Calu3 (cell line): ENCODE measurements at regions not wholly inside any gene's neighbourhood (a gene's known extent, or its start where the extent isn't known, plus 50 kb on each side); places are given as distances from the start of the nearest gene placed in this dataset.

Experiments used
- BruUV-seq: library from RNA; stranded (reverse); fragments of 400-500 nt; replicated peaks from 2 replicates; lab custom pipeline; 2021; lab: Mats Ljungman, UMichigan
- CTCF ChIA-PET: fragments of 300-600 bp; sonication (Branson Sonifier 250); formaldehyde crosslinking; loops from one replicate; lab custom pipeline; 2022; ENCODE audit warnings: antibody characterized with exemption; lab: Charles Lee
- DNase-seq: peaks from one replicate; pipeline ENCODE4 v3.0.0; 2022
- H3K27ac Mint-ChIP-seq: one replicate; pipeline ENCODE4 v1.8.0; 2022; ENCODE audit warnings: mixed read lengths; ENCODE audit not compliant: unreplicated experiment
- H3K27me3 Mint-ChIP-seq: one replicate; pipeline ENCODE4 v1.8.0; 2022; ENCODE audit warnings: mixed read lengths; ENCODE audit not compliant: unreplicated experiment
- H3K36me3 Mint-ChIP-seq: one replicate; pipeline ENCODE4 v1.8.0; 2022; ENCODE audit warnings: mild to moderate bottlenecking, moderate library complexity, mixed read lengths; ENCODE audit not compliant: insufficient read depth, unreplicated experiment
- H3K4me1 Mint-ChIP-seq: one replicate; pipeline ENCODE4 v1.8.0; 2022; ENCODE audit warnings: mild to moderate bottlenecking, low read depth, mixed read lengths; ENCODE audit not compliant: unreplicated experiment
- H3K4me3 Mint-ChIP-seq: one replicate; pipeline ENCODE4 v1.8.0; 2022; ENCODE audit warnings: mild to moderate bottlenecking, low read depth, moderate library complexity, mixed read lengths; ENCODE audit not compliant: unreplicated experiment
- H3K9me3 Mint-ChIP-seq: one replicate; pipeline ENCODE4 v1.8.0; 2022; ENCODE audit warnings: low read depth, mixed read lengths; ENCODE audit not compliant: unreplicated experiment
- intact Hi-C: fragments of 100-400 bp; cut with micrococcal nuclease; formaldehyde crosslinking; loops from one replicate; pipeline ENCODE4 v1.10.0; 2022; ENCODE audit not compliant: unreplicated experiment
- TF ChIP-seq, protein P1 (sequence below): fragments of 200-600 bp; IDR thresholded peaks from one replicate; pipeline ENCODE4 v1.8.0; 2022; ENCODE audit warnings: antibody characterized with exemption; ENCODE audit not compliant: unreplicated experiment

DNA sequence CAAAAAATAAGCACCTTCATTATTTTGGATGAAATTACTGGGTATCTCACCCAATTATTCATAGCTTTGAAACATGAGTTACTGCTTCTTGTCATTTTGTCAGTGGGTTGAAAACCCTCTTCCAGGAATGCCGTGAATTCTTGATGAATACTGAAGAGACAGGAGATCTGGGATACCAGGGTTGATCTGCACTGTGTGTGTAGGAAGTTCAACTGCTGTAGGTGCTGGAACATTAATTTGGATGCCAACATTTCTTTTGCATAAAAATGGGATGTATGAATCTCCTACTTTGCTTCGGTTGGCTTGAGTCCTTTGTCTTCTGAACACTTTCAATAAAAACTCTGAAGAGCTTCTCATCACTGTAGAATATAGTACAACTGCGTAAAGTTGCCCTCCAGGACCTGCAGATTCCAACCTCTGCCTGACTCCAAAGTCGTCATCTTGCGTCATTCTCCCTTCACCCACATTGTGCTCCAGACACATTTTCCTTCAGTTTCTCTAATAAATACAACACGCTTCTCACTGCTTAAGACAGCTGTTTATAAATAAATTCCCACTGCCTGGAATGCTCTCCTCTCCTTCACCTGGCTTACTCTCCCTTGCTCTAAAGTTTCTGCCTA is 312.7 kb upstream of the TGFBR2 start:
- no TSS peak for BruUV-seq
- Mint-ChIP-seq H3K27me3 (no peaks in the 10 kb centered on the region), H3K4me3 (no peak overlapping the region), H3K9me3 (peaks cover 3% of the 10 kb centered on the region), H3K27ac (no peak overlapping the region), H3K4me1 (peaks cover 32% of the 10 kb centered on the region), H3K36me3 (no peaks in the 10 kb centered on the region)
- no peak for DNase-seq
- CTCF ChIA-PET = no interaction called here
- intact Hi-C loops = no loop called here
- TF ChIP-seq, protein P1, sequence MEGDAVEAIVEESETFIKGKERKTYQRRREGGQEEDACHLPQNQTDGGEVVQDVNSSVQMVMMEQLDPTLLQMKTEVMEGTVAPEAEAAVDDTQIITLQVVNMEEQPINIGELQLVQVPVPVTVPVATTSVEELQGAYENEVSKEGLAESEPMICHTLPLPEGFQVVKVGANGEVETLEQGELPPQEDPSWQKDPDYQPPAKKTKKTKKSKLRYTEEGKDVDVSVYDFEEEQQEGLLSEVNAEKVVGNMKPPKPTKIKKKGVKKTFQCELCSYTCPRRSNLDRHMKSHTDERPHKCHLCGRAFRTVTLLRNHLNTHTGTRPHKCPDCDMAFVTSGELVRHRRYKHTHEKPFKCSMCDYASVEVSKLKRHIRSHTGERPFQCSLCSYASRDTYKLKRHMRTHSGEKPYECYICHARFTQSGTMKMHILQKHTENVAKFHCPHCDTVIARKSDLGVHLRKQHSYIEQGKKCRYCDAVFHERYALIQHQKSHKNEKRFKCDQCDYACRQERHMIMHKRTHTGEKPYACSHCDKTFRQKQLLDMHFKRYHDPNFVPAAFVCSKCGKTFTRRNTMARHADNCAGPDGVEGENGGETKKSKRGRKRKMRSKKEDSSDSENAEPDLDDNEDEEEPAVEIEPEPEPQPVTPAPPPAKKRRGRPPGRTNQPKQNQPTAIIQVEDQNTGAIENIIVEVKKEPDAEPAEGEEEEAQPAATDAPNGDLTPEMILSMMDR = no peak

DNA sequence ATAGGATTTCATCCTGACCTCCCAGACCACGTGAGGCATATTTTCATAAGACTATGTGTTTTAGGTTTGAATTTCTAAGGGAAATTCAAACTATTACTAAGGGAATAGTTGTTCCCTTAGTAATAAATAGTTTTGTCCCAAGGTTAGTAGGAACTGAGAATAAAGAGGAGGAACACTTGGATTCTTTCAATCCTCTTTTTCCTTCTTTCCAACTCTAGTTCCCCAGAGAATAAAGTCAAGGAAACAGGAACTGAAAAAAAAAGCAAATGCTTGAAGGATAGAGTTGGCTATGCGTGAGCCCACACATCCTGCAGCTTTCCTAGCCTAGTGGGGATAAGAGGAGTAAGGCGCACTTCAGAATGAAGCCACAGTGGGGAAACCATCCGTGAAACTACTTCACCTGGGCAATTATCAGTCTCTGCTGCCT is 312.1 kb upstream of the TGFBR2 start:
- no peaks in the 10 kb centered on the region for H3K27me3 Mint-ChIP-seq
- CTCF ChIA-PET = no interaction called here
- intact Hi-C loops = no loop called here
- no TSS peak for BruUV-seq
- TF ChIP-seq, protein P1 = no peak
- DNase-seq = no peak
- no peak overlapping the region for H3K4me3 Mint-ChIP-seq
- H3K9me3 Mint-ChIP-seq = peaks cover 3% of the 10 kb centered on the region
- no peak overlapping the region for H3K27ac Mint-ChIP-seq
- peaks cover 27% of the 10 kb centered on the region for H3K4me1 Mint-ChIP-seq
- H3K36me3 Mint-ChIP-seq = no peaks in the 10 kb centered on the region

DNA sequence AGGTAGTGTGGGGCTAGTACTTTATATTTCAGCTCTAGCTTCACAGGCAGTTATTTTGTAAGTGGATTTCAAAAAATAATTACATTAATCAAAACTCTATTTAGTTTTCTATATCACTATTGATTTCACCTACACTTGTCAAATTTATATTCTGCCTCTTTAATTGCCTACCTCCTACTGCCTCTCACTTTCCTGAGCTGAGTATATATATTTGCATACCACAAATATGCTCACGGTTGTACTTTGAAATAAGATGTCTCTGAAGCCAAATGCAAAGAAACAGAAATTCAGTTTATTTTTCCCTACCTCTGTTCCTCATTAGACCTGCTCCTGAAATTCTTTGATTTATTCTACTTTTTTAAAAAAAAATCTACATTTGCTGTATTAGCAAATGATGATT is 309.3 kb upstream of the TGFBR2 start:
- H3K9me3 Mint-ChIP-seq = peaks cover 3% of the 10 kb centered on the region
- no peak overlapping the region for H3K27ac Mint-ChIP-seq
- H3K4me3 Mint-ChIP-seq = no peak overlapping the region
- no TSS peak for BruUV-seq
- TF ChIP-seq, protein P1 = no peak
- CTCF ChIA-PET = no interaction called here
- no peaks in the 10 kb centered on the region for H3K36me3 Mint-ChIP-seq
- DNase-seq = no peak
- no peaks in the 10 kb centered on the region for H3K27me3 Mint-ChIP-seq
- intact Hi-C loops = no loop called here
- peaks cover 15% of the 10 kb centered on the region for H3K4me1 Mint-ChIP-seq

DNA sequence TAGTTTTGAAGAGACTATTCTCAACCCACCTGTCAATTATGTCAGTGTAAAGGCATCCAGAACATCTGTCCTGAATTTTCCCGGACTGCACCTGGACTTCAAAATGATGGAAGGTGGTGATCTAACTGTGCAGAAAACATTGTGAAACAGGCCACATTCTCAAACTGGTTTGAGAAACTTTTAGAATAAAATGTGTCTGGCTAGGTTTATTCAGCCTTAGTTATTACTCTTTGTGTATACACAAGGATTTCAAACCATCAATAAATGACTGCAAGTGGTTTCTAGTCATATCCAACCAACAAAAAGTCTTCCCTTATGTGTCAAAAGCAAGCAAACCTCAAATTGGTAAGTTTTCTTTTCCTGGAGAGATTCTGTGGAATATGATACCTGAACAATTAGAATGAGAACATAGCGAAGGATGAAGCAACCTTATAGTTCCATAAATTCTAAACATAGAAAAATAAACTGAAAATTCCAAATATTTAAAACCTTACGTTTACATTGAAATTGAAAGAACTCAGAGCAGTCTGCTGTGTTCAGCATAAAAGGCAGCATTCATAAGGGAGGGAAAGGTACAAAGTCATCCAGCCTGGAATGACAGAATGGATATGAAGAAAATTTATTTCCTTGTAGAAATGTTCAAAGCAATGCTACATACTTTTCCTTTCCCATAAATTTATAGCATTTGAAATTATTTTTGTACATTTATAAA is 306.6 kb upstream of the TGFBR2 start:
- no peaks in the 10 kb centered on the region for H3K27me3 Mint-ChIP-seq
- no peaks in the 10 kb centered on the region for H3K36me3 Mint-ChIP-seq
- BruUV-seq = no TSS peak
- CTCF ChIA-PET = no interaction called here
- no peak overlapping the region for H3K27ac Mint-ChIP-seq
- peaks cover 3% of the 10 kb centered on the region for H3K9me3 Mint-ChIP-seq
- no peak overlapping the region for H3K4me3 Mint-ChIP-seq
- TF ChIP-seq, protein P1 = no peak
- no peaks in the 10 kb centered on the region for H3K4me1 Mint-ChIP-seq
- intact Hi-C loops = no loop called here
- DNase-seq = no peak
